GM23248 (cell line): ENCODE measurements at regions not wholly inside any gene's neighbourhood (a gene's known extent, or its start where the extent isn't known, plus 50 kb on each side); places are given as distances from the start of the nearest gene placed in this dataset.

Source experiments
- DNase-seq: peaks from one replicate; pipeline ENCODE4 v3.0.0-alpha.2; 2015
- H2AFZ ChIP-seq: fragments of 200-600 bp; sonication (generic); 2 replicates; pipeline ENCODE4 v1.6.1; 2016; ENCODE audit warnings: antibody characterized with exemption
- H3F3A ChIP-seq: fragments of 200-600 bp; sonication (generic); 2 replicates; pipeline ENCODE4 v1.6.1; 2016; ENCODE audit warnings: mild to moderate bottlenecking, antibody characterized with exemption, mixed run types; ENCODE audit not compliant: insufficient read depth
- H3K27ac ChIP-seq: fragments of 200-600 bp; sonication (generic); 2 replicates; pipeline ENCODE4 v1.5.1; 2016; ENCODE audit warnings: mild to moderate bottlenecking
- H3K27me3 ChIP-seq: fragments of 200-600 bp; sonication (generic); replicated peaks from 2 replicates; pipeline ENCODE4 v1.6.1; 2016; ENCODE audit warnings: mild to moderate bottlenecking; ENCODE audit not compliant: insufficient read depth
- H3K36me3 ChIP-seq: fragments of 200-600 bp; sonication (generic); 2 replicates; pipeline ENCODE4 v1.6.1; 2016; ENCODE audit warnings: low read depth, mild to moderate bottlenecking
- H3K4me1 ChIP-seq: fragments of 200-600 bp; sonication (generic); 2 replicates; pipeline ENCODE4 v1.6.1; 2016; ENCODE audit warnings: mild to moderate bottlenecking; ENCODE audit not compliant: insufficient read depth
- H3K4me2 ChIP-seq: fragments of 200-600 bp; sonication (generic); one replicate; pipeline ENCODE4 v1.6.1; 2016; ENCODE audit warnings: mild to moderate bottlenecking; ENCODE audit not compliant: unreplicated experiment
- H3K4me3 ChIP-seq: fragments of 200-600 bp; sonication (generic); 2 replicates; pipeline ENCODE4 v1.5.1; 2016; ENCODE audit warnings: mild to moderate bottlenecking
- H3K79me2 ChIP-seq: fragments of 200-600 bp; sonication (generic); 2 replicates; pipeline ENCODE4 v1.6.1; 2016; ENCODE audit warnings: mild to moderate bottlenecking; ENCODE audit not compliant: insufficient read depth
- H3K9ac ChIP-seq: fragments of 200-600 bp; sonication (generic); 2 replicates; pipeline ENCODE4 v1.6.1; 2016; ENCODE audit warnings: mild to moderate bottlenecking
- H3K9me2 ChIP-seq: fragments of 200-600 bp; sonication (generic); 2 replicates; pipeline ENCODE4 v1.6.1; 2016; ENCODE audit warnings: mixed run types, mild to moderate bottlenecking, moderate library complexity; ENCODE audit not compliant: insufficient read depth
- H3K9me3 ChIP-seq: fragments of 200-600 bp; sonication (generic); one replicate; pipeline ENCODE4 v1.6.1; 2017; ENCODE audit warnings: low read depth
- H4K20me1 ChIP-seq: fragments of 200-600 bp; sonication (generic); 2 replicates; pipeline ENCODE4 v1.6.0; 2016; ENCODE audit not compliant: insufficient read depth
- EZH2 ChIP-seq: fragments of 200-600 bp; sonication (generic); IDR thresholded peaks from 2 replicates; pipeline ENCODE4 v1.6.1; 2018; ENCODE audit warnings: antibody characterized with exemption, mild to moderate bottlenecking; ENCODE audit not compliant: insufficient read depth, poor library complexity, severe bottlenecking
- EZH2phosphoT487 ChIP-seq: fragments of 200-600 bp; sonication (generic); IDR thresholded peaks from 2 replicates; pipeline ENCODE4 v1.6.1; 2018; ENCODE audit warnings: antibody characterized with exemption, moderate library complexity, mild to moderate bottlenecking, low read depth; ENCODE audit not compliant: insufficient read depth
- WGBS, 2 experiments: methylation state at CpG; one replicate each; pipeline ENCODE4 v1.1.6; 2015 to 2017; ENCODE audit warnings: low lambda C conversion rate in 2 of 2, low coverage in 1 of 2; ENCODE audit errors: missing lambda C conversion rate in 2 of 2; 5-methylcytosine and 5-hydroxymethylcytosine counted together
- in situ Hi-C: fragments of 300-500 bp; cut with MboI; formaldehyde crosslinking; loops from 2 replicates; pipeline ENCODE4 v1.15.0; 2020

GRCh38 chr10:124328477-124329220, 90.1 kb downstream of the OAT start:
- Histone ChIP-seq H4K20me1 (no peaks in the 10 kb centered on the region), H3K36me3 (no peaks in the 10 kb centered on the region), H3K4me2 (no peak overlapping the region), H3K9ac (no peak overlapping the region), H3K9me2 (no peaks in the 10 kb centered on the region), H3K27me3 (no peaks in the 10 kb centered on the region), H2AFZ (no peak overlapping the region), H3K27ac (no peak overlapping the region), H3F3A (no peaks in the 10 kb centered on the region), H3K9me3 (no peaks in the 10 kb centered on the region), H3K4me1 (0 out of 2 replicates have a peak, but pooled peaks cover 7% of the 10 kb centered on the region), H3K79me2 (no peaks in the 10 kb centered on the region), H3K4me3 (no peak overlapping the region)
- no peak for DNase-seq
- TF ChIP-seq EZH2 (no peak), EZH2phosphoT487 (no peak)
- 15 to 17% methylated on average over 10 of the region's 10 CpGs for WGBS, 2 experiments
- in situ Hi-C loops = no loop called here

- Histone ChIP-seq H3K4me1 (no peaks in the 10 kb centered on the region), H3K27me3 (no peaks in the 10 kb centered on the region), H3K27ac (no peak overlapping the region), H3K79me2 (no peaks in the 10 kb centered on the region), H4K20me1 (no peaks in the 10 kb centered on the region), H2AFZ (no peak overlapping the region), H3K9ac (no peak overlapping the region), H3K9me3 (no peaks in the 10 kb centered on the region), H3K4me2 (no peak overlapping the region), H3F3A (no peaks in the 10 kb centered on the region), H3K9me2 (no peaks in the 10 kb centered on the region), H3K36me3 (no peaks in the 10 kb centered on the region), H3K4me3 (no peak overlapping the region)
- TF ChIP-seq EZH2 (no peak), EZH2phosphoT487 (no peak)
- no peak for DNase-seq
- 10% methylated on average over 1 of the region's 1 CpG; no CpG with 5 or more reads in 1 of the 2 experiments for WGBS, 2 experiments
- in situ Hi-C loops = no loop called here
Measured at GRCh38 chr10:124325998-124326636, 92.6 kb downstream of the OAT start.

GRCh38 chr10:124325633-124325914, 93.1 kb downstream of the OAT start:
- in situ Hi-C loops = no loop called here
- WGBS, 2 experiments = 20 to 33% methylated on average over 3 of the region's 3 CpGs
- Histone ChIP-seq H3K4me2 (no peak overlapping the region), H3K36me3 (no peaks in the 10 kb centered on the region), H3K79me2 (no peaks in the 10 kb centered on the region), H4K20me1 (no peaks in the 10 kb centered on the region), H3K27me3 (no peaks in the 10 kb centered on the region), H3K9me3 (no peaks in the 10 kb centered on the region), H3K27ac (no peak overlapping the region), H3K9me2 (no peaks in the 10 kb centered on the region), H3K9ac (no peak overlapping the region), H2AFZ (no peak overlapping the region), H3K4me1 (no peaks in the 10 kb centered on the region), H3K4me3 (no peak overlapping the region), H3F3A (no peaks in the 10 kb centered on the region)
- TF ChIP-seq EZH2phosphoT487 (no peak), EZH2 (no peak)
- no peak for DNase-seq

- H3K4me1 ChIP-seq = no peaks in the 10 kb centered on the region
- in situ Hi-C loops = no loop called here
- H3K27ac ChIP-seq = no peak overlapping the region
- H3K9me2 ChIP-seq = no peaks in the 10 kb centered on the region
- no peak for DNase-seq
- H3K4me3 ChIP-seq = no peak overlapping the region
- no peaks in the 10 kb centered on the region for H3K79me2 ChIP-seq
- H3K4me2 ChIP-seq = no peak overlapping the region
- H2AFZ ChIP-seq = no peak overlapping the region
- TF ChIP-seq EZH2 (no peak), EZH2phosphoT487 (no peak)
- no peaks in the 10 kb centered on the region for H3K9me3 ChIP-seq
- no peaks in the 10 kb centered on the region for H3K27me3 ChIP-seq
- no peak overlapping the region for H3K9ac ChIP-seq
- H4K20me1 ChIP-seq = no peaks in the 10 kb centered on the region
- no peaks in the 10 kb centered on the region for H3F3A ChIP-seq
- no peaks in the 10 kb centered on the region for H3K36me3 ChIP-seq
- 32% methylated on average over 17 to 19 of the region's 19 CpGs for WGBS, 2 experiments
Measured at GRCh38 chr10:124324856-124325632, 93.7 kb downstream of the OAT start.
